Fibroblast of the aortic adventitia (primary cell): ENCODE measurements at regions not wholly inside any gene's neighbourhood (a gene's known extent, or its start where the extent isn't known, plus 50 kb on each side); places are given as distances from the start of the nearest gene placed in this dataset.

ENCODE experiments used
- DNase-seq: peaks from one replicate; pipeline ENCODE4 v3.0.0-alpha.2; 2010; ENCODE audit warnings: low read depth
- H3K4me3 ChIP-seq: 2 replicates; pipeline ENCODE4 v1.5.1; 2011; ENCODE audit warnings: low read depth, mild to moderate bottlenecking, control low read depth, low read length, moderate library complexity
- CTCF ChIP-seq: IDR thresholded peaks from 2 replicates; pipeline ENCODE4 v1.5.1; 2011; ENCODE audit warnings: mild to moderate bottlenecking, low read length, control low read depth, inconsistent platforms; ENCODE audit not compliant: insufficient read depth

GRCh38 chr2:168394262-168394661 is 61.8 kb upstream of the CERS6 start:
- DNase-seq: no peak
- no peak overlapping the region for H3K4me3 ChIP-seq
- no peak for TF ChIP-seq CTCF

- no peak overlapping the region for H3K4me3 ChIP-seq
- no peak for TF ChIP-seq CTCF
- no peak for DNase-seq
Measured at GRCh38 chr2:168396131-168396530, 59.9 kb upstream of the CERS6 start.

- DNase-seq: no peak
- TF ChIP-seq CTCF: no peak
- H3K4me3 ChIP-seq: no peak overlapping the region
Measured at GRCh38 chr2:168397629-168398028, 58.4 kb upstream of the CERS6 start.

GRCh38 chr2:168401048-168401556 is 55.0 kb upstream of the CERS6 start:
- no peak overlapping the region for H3K4me3 ChIP-seq
- no peak for DNase-seq
- no peak for TF ChIP-seq CTCF

GRCh38 chr2:168401771-168402170 is 54.3 kb upstream of the CERS6 start:
- DNase-seq: no peak
- no peak overlapping the region for H3K4me3 ChIP-seq
- no peak for TF ChIP-seq CTCF

- no peak for DNase-seq
- no peak for TF ChIP-seq CTCF
- no peak overlapping the region for H3K4me3 ChIP-seq
Measured at GRCh38 chr2:168402531-168402930, 53.5 kb upstream of the CERS6 start.

GRCh38 chr2:168403736-168404135 is 52.3 kb upstream of the CERS6 start:
- TF ChIP-seq CTCF: no peak
- DNase-seq: no peak
- H3K4me3 ChIP-seq: no peak overlapping the region
